ENCODE measurements at regions not wholly inside any gene's neighbourhood (a gene's known extent, or its start where the extent isn't known, plus 50 kb on each side); places are given as distances from the start of the nearest gene placed in this dataset.

DNA sequence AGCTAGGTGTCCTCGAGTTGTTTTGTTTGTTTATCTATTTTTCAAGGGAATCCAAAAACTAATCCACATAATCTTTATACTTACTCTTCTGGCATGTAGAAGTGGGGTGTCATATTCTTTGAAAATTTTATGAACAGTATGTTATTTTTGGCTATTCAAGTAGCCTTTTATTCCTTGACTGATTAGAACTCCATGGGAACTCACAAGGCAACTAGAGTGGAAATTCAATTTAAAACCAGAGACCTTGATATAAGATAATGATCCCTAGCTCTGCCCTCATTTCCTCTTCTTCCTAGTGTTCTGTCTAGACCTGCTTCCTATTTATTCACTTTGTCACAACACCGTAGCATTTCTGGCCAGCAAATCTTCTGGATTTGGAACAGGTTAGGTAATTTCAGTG is 1123.7 kb upstream of the C9orf72 start:
- Histone ChIP-seq H3K27me3 (ENCODE audit: control insufficient read depth, insufficient read depth, low read length) (no peaks in the 10 kb centered on the region), H3K27ac (ENCODE audit: insufficient read depth, low read length) (no peak overlapping the region), H2BK120ac (ENCODE audit: low read depth, low read length) (no peak overlapping the region), H3K36me3 (ENCODE audit: control insufficient read depth, insufficient read depth, low read length) (no peaks in the 10 kb centered on the region), H3K4ac (ENCODE audit: low read depth, low read length) (no peak overlapping the region), H3K79me1 (ENCODE audit: low read depth in 1 of 2, low read length in 2 of 2) (no peaks in the 10 kb centered on the region), H3K9me3 (ENCODE audit: control insufficient read depth, insufficient read depth, low read length) (peaks cover 5% of the 10 kb centered on the region; the same call in 1 of the 2 replicates), H2BK15ac (ENCODE audit: low read depth, low read length) (no peak overlapping the region), H2AK9ac (replicated peaks; ENCODE audit: low read depth, low read length, poor library complexity) (no peak overlapping the region), H3K18ac (ENCODE audit: low read depth, low read length) (no peak overlapping the region), H4K8ac (ENCODE audit: low read depth in 2 of 2, low read length in 2 of 2) (no peak overlapping the region), H3K4me2 (ENCODE audit: low read depth, low read length) (no peak overlapping the region), H3K4me1 (ENCODE audit: control insufficient read depth, insufficient read depth, low read length) (no peaks in the 10 kb centered on the region), H3K23ac (ENCODE audit: low read depth, low read length) (no peak overlapping the region), H4K91ac (ENCODE audit: insufficient read depth, low read depth, low read length) (no peak overlapping the region), H3K14ac (replicated peaks; ENCODE audit: low read depth, low read length) (no peak overlapping the region), H4K5ac (ENCODE audit: low read depth, low read length) (no peak overlapping the region), H3K4me3 (ENCODE audit: insufficient read depth, low read depth, low read length) (no peak overlapping the region), H3K56ac (ENCODE audit: extremely low read depth, insufficient read depth, low read length) (no peak overlapping the region), H2BK20ac (ENCODE audit: low read depth, low read length) (no peak overlapping the region), H2AFZ (replicated peaks; ENCODE audit: low read length, poor library complexity) (no peak overlapping the region), H4K20me1 (ENCODE audit: insufficient read depth, low read length) (no peaks in the 10 kb centered on the region), H3K9me1 (ENCODE audit: insufficient read depth, low read length) (no peaks in the 10 kb centered on the region), H3K9ac (ENCODE audit: low read depth, low read length) (no peak overlapping the region), H2BK5ac (ENCODE audit: low read depth, low read length, poor library complexity, severe bottlenecking) (no peak overlapping the region), H2AK5ac (ENCODE audit: low read depth, low read length) (no peak overlapping the region)
- ChIA-PET CTCF (no interaction called here), POLR2A (ENCODE audit: unreplicated experiment) (no interaction called here)
- in situ Hi-C loops (cut with MboI; ENCODE audit: low sequenced_read_pairs) = no loop called here
- TF ChIP-seq BHLHE40 (IDR thresholded peaks at IDR 0.05; ENCODE audit: low read depth, low read length) (no peak), CEBPB (IDR thresholded peaks at IDR 0.05; ENCODE audit: low read depth, low read length) (no peak), MAFK (IDR thresholded peaks at IDR 0.05; ENCODE audit: low read depth, low read length) (no peak), SMC3 (IDR thresholded peaks at IDR 0.05; ENCODE audit: low read depth, low read length) (no peak), RFX5 (IDR thresholded peaks at IDR 0.05; ENCODE audit: low read depth, low read length) (no peak), CHD1 (IDR thresholded peaks at IDR 0.05; ENCODE audit: low read depth, low read length) (no peak), MAZ (IDR thresholded peaks at IDR 0.05; ENCODE audit: borderline replicate concordance, low read depth, low read length) (no peak)
- TF ChIP-seq, protein P1, sequence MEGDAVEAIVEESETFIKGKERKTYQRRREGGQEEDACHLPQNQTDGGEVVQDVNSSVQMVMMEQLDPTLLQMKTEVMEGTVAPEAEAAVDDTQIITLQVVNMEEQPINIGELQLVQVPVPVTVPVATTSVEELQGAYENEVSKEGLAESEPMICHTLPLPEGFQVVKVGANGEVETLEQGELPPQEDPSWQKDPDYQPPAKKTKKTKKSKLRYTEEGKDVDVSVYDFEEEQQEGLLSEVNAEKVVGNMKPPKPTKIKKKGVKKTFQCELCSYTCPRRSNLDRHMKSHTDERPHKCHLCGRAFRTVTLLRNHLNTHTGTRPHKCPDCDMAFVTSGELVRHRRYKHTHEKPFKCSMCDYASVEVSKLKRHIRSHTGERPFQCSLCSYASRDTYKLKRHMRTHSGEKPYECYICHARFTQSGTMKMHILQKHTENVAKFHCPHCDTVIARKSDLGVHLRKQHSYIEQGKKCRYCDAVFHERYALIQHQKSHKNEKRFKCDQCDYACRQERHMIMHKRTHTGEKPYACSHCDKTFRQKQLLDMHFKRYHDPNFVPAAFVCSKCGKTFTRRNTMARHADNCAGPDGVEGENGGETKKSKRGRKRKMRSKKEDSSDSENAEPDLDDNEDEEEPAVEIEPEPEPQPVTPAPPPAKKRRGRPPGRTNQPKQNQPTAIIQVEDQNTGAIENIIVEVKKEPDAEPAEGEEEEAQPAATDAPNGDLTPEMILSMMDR (conservative IDR thresholded peaks at IDR 0.05; ENCODE audit: low read depth, low read length) = no peak
- TF ChIP-seq, protein P2, sequence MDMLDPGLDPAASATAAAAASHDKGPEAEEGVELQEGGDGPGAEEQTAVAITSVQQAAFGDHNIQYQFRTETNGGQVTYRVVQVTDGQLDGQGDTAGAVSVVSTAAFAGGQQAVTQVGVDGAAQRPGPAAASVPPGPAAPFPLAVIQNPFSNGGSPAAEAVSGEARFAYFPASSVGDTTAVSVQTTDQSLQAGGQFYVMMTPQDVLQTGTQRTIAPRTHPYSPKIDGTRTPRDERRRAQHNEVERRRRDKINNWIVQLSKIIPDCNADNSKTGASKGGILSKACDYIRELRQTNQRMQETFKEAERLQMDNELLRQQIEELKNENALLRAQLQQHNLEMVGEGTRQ (IDR thresholded peaks at IDR 0.05; ENCODE audit: low read depth, low read length) = no peak
- TF ChIP-seq, protein P3, sequence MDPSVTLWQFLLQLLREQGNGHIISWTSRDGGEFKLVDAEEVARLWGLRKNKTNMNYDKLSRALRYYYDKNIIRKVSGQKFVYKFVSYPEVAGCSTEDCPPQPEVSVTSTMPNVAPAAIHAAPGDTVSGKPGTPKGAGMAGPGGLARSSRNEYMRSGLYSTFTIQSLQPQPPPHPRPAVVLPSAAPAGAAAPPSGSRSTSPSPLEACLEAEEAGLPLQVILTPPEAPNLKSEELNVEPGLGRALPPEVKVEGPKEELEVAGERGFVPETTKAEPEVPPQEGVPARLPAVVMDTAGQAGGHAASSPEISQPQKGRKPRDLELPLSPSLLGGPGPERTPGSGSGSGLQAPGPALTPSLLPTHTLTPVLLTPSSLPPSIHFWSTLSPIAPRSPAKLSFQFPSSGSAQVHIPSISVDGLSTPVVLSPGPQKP (IDR thresholded peaks at IDR 0.05; ENCODE audit: borderline replicate concordance, low read depth, low read length) = no peak
- DNase-seq (no peak), ATAC-seq (ENCODE audit: low read depth) (no peak)
- intact Hi-C loops (cut with micrococcal nuclease) = no loop called here
- BruUV-seq (replicated peaks) = no TSS peak
- dilution Hi-C loops (cut with HindIII; ENCODE audit: low sequenced_read_pairs, unreplicated experiment) = no loop called here
- no CpG with 5 or more reads among the region's 2 CpGs for WGBS, 2 experiments (ENCODE audit: extremely low coverage in 2 of 2, insufficient read length in 1 of 2)
